Lower leg skin (tissue), 3 donors: ENCODE measurements at regions not wholly inside any gene's neighbourhood (a gene's known extent, or its start where the extent isn't known, plus 50 kb on each side); places are given as distances from the start of the nearest gene placed in this dataset.

Experiments used
- CTCF ChIP-seq, 3 donors: fragments of 450-650 bp; IDR thresholded peaks; one replicate each; pipeline ENCODE4 v1.5.1; 2016; ENCODE audit warnings: antibody characterized with exemption in 3 of 3, mild to moderate bottlenecking in 3 of 3, moderate library complexity in 2 of 3
- POLR2A ChIP-seq, 2 donors: fragments of 450-650 bp; IDR thresholded peaks; one replicate each; pipeline ENCODE4 v1.6.1; 2016 to 2017; ENCODE audit warnings: antibody characterized with exemption in 2 of 2, mild to moderate bottlenecking in 1 of 2, moderate library complexity in 1 of 2

- TF ChIP-seq CTCF (IDR thresholded peaks at IDR 0.05) (no peak), POLR2A (IDR thresholded peaks at IDR 0.05) (no peak)
Observed at GRCh38 chr18:4524096-4524495, 69.0 kb upstream of the DLGAP1 start.
